ENCODE measurements at regions not wholly inside any gene's neighbourhood (a gene's known extent, or its start where the extent isn't known, plus 50 kb on each side); places are given as distances from the start of the nearest gene placed in this dataset.

- no peak for TF ChIP-seq TARDBP (IDR thresholded peaks at IDR 0.05)
- no peak for TF ChIP-seq BHLHE40 (IDR thresholded peaks at IDR 0.05; ENCODE audit: borderline replicate concordance)
- TF ChIP-seq ARNT (IDR thresholded peaks at IDR 0.05): no peak
- TF ChIP-seq SP1 (IDR thresholded peaks at IDR 0.05): no peak
- TF ChIP-seq ELF4 (IDR thresholded peaks at IDR 0.05): no peak
- TF ChIP-seq NFRKB (IDR thresholded peaks at IDR 0.05): no peak
- TF ChIP-seq L3MBTL2 (conservative IDR thresholded peaks at IDR 0.05): no peak
- TF ChIP-seq, protein P1, sequence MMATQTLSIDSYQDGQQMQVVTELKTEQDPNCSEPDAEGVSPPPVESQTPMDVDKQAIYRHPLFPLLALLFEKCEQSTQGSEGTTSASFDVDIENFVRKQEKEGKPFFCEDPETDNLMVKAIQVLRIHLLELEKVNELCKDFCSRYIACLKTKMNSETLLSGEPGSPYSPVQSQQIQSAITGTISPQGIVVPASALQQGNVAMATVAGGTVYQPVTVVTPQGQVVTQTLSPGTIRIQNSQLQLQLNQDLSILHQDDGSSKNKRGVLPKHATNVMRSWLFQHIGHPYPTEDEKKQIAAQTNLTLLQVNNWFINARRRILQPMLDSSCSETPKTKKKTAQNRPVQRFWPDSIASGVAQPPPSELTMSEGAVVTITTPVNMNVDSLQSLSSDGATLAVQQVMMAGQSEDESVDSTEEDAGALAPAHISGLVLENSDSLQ (IDR thresholded peaks at IDR 0.05): no peak
- no peak for TF ChIP-seq ZNF384 (IDR thresholded peaks at IDR 0.05)
- no peak for TF ChIP-seq FOXK2 (IDR thresholded peaks at IDR 0.05)
- no peak for TF ChIP-seq HDGF (IDR thresholded peaks at IDR 0.05; ENCODE audit: borderline replicate concordance)
- no peak for TF ChIP-seq SUZ12 (IDR thresholded peaks at IDR 0.05)
Measured at GRCh38 chr11:29025001-29025400, 916.8 kb downstream of the METTL15 start.
